ENCODE measurements at regions not wholly inside any gene's neighbourhood (a gene's known extent, or its start where the extent isn't known, plus 50 kb on each side); places are given as distances from the start of the nearest gene placed in this dataset.
A peak's percentile ranks its signal among the peaks of the same experiment; 100 is the strongest.

DNA sequence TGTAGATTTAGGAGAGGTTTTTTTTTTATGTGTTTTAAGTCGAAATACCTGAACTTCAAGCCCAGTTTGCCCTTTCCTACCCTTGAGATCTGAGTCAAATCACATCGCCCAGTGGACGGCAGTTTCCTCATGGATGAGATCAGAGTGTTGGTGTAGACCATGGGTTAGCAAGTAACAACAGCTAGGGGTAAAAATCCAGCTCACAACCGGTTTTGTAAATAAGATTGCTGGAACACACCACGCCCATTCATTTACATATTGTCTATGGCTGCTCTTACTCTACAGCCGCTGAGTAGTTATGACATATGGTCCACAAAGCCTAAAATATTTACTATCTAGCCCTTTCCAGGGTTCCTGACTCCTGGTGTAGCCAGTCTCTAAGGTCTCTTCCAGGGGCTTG, 158.5 kb upstream of the PLEKHG7 start:
- intact Hi-C loops (cut with DNase I) = no loop called here
- H3K27me3 ChIP-seq = no peaks in the 10 kb centered on the region
- no peak for DNase-seq (ENCODE audit: extremely low spot score in 2 of 2)
- H3K9me3 ChIP-seq = no peaks in the 10 kb centered on the region
- peaks cover 32% of the 10 kb centered on the region for H3K4me1 ChIP-seq
- no peak overlapping the region for H3K4me3 ChIP-seq
- no peak overlapping the region for H3K27ac ChIP-seq
- TF ChIP-seq, protein P1, sequence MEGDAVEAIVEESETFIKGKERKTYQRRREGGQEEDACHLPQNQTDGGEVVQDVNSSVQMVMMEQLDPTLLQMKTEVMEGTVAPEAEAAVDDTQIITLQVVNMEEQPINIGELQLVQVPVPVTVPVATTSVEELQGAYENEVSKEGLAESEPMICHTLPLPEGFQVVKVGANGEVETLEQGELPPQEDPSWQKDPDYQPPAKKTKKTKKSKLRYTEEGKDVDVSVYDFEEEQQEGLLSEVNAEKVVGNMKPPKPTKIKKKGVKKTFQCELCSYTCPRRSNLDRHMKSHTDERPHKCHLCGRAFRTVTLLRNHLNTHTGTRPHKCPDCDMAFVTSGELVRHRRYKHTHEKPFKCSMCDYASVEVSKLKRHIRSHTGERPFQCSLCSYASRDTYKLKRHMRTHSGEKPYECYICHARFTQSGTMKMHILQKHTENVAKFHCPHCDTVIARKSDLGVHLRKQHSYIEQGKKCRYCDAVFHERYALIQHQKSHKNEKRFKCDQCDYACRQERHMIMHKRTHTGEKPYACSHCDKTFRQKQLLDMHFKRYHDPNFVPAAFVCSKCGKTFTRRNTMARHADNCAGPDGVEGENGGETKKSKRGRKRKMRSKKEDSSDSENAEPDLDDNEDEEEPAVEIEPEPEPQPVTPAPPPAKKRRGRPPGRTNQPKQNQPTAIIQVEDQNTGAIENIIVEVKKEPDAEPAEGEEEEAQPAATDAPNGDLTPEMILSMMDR (IDR thresholded peaks at IDR 0.05) = no peak
- TF ChIP-seq POLR2AphosphoS5 (IDR thresholded peaks at IDR 0.05; ENCODE audit: insufficient read depth in 1 of 2, low read depth in 1 of 2) (no peak), POLR2A (IDR thresholded peaks at IDR 0.05) (no peak)
- no peaks in the 10 kb centered on the region for H3K36me3 ChIP-seq

DNA sequence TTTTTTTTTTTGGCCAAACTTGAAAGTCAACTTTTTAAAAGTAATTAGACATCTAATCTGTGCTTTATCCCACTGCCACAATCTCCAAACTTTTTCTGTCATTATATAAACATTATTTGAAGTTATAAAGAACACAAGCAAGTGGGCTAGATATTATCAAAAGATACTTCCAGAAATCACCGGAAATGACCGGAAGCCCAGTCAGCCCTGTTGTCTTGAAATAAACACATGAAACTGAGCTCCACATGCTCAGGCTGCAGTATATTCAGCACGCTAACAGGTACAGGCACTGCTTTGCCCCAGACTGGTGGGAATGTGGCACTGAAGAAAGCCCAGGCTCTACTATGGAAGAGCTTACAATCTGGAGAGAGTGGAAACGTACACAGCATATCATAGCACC, 158.9 kb upstream of the PLEKHG7 start:
- Histone ChIP-seq H3K9me3 (no peaks in the 10 kb centered on the region), H3K27ac (no peak overlapping the region), H3K4me3 (no peak overlapping the region), H3K27me3 (no peaks in the 10 kb centered on the region), H3K36me3 (no peaks in the 10 kb centered on the region), H3K4me1 (peaks cover 37% of the 10 kb centered on the region)
- intact Hi-C loops (cut with DNase I) = no loop called here
- no peak for TF ChIP-seq POLR2AphosphoS5 (IDR thresholded peaks at IDR 0.05; ENCODE audit: insufficient read depth in 1 of 2, low read depth in 1 of 2)
- TF ChIP-seq, protein P1 (IDR thresholded peaks at IDR 0.05) = no peak
- TF ChIP-seq POLR2A (IDR thresholded peaks at IDR 0.05) = no peak
- no peak for DNase-seq (ENCODE audit: extremely low spot score in 2 of 2)

DNA sequence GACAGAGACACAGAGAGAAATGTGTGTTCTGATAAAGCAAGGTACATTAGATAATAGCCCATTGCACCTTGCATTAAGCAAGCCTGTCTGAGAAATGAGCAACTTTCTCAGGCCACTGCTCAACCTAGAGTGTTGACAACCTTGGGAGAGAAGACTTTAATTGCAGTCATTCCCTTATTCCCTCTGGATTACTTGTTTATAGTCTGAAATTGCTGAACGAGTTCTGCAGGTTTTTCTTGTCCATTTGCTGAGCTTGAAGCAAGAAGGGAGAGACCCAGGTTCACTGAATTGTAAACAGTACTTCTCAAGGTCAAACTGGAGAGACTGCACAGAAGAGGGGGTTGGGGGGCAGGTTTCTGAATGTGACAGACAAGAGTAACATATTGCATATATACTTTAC, 159.4 kb upstream of the PLEKHG7 start:
- Histone ChIP-seq H3K4me3 (no peak overlapping the region), H3K9me3 (no peaks in the 10 kb centered on the region), H3K27me3 (no peaks in the 10 kb centered on the region), H3K27ac (no peak overlapping the region), H3K4me1 (peaks cover 38% of the 10 kb centered on the region), H3K36me3 (no peaks in the 10 kb centered on the region)
- no peak for DNase-seq (ENCODE audit: extremely low spot score in 2 of 2)
- intact Hi-C loops (cut with DNase I) = no loop called here
- TF ChIP-seq POLR2AphosphoS5 (IDR thresholded peaks at IDR 0.05; ENCODE audit: insufficient read depth in 1 of 2, low read depth in 1 of 2) = peak in 1 of 2 donors; percentile 73
- TF ChIP-seq, protein P1 (IDR thresholded peaks at IDR 0.05) = no peak

DNA sequence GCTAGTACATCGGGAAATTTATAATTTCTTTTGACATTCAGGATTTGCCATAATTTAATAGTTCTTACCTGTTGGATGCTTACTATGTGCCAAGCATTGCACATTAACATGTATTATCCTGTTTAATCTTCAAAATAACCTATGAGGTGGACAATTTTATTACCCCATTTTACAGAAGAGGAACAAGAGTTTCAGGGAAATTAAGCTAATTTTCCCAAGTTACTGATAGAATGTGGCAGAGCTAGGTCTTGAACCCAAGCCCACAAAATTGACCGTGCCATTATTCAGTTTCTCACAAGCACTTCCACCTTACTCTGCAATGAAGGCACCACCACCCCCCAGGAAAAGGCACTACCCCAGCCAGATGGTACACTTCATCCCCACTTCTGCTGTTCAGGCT, 161.1 kb upstream of the PLEKHG7 start:
- TF ChIP-seq POLR2A (IDR thresholded peaks at IDR 0.05) (no peak), POLR2AphosphoS5 (IDR thresholded peaks at IDR 0.05; ENCODE audit: insufficient read depth in 1 of 2, low read depth in 1 of 2) (no peak)
- TF ChIP-seq, protein P1 (IDR thresholded peaks at IDR 0.05) = no peak
- no peaks in the 10 kb centered on the region for H3K27me3 ChIP-seq
- no peaks in the 10 kb centered on the region for H3K9me3 ChIP-seq
- no peak for DNase-seq (ENCODE audit: extremely low spot score in 2 of 2)
- H3K36me3 ChIP-seq = no peaks in the 10 kb centered on the region
- intact Hi-C loops (cut with DNase I) = no loop called here
- peaks cover 38% of the 10 kb centered on the region for H3K4me1 ChIP-seq
- H3K4me3 ChIP-seq = no peak overlapping the region
- H3K27ac ChIP-seq = no peak overlapping the region

DNA sequence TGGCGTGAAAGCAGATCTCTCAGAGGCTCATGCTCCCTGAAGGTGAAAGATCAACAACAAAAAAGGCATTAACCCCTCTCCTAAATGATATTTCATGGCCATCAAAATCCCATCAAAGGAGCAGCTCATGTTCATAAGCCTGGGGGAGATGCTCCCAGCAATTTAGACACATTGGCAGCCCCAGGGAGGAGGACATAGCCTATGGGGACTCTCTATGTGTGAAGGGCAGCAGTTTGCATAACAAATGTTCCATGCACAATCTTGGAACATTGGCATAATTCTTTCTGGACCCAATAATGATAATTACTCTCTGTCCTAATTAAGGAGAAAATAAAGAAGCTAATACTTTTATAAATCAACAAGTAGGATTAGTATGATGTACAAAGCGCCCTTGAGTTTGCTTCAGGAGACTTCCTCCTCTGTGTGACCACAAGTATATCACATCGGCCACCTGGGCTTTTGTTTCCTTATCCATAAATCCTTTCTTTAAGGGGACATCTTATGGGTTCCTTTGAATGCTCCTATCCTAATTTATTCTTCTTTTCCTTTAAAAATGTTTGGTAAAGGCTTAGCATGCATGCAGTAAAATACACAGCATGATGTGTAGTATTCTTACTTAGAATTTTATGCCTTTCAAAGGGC, 161.9 kb upstream of the PLEKHG7 start:
- no peaks in the 10 kb centered on the region for H3K36me3 ChIP-seq
- no peak overlapping the region for H3K27ac ChIP-seq
- intact Hi-C loops (cut with DNase I) = no loop called here
- H3K4me1 ChIP-seq = peaks cover 38% of the 10 kb centered on the region
- H3K27me3 ChIP-seq = no peaks in the 10 kb centered on the region
- DNase-seq (ENCODE audit: extremely low spot score in 2 of 2) = no peak
- no peaks in the 10 kb centered on the region for H3K9me3 ChIP-seq
- H3K4me3 ChIP-seq = no peak overlapping the region
- TF ChIP-seq POLR2A (IDR thresholded peaks at IDR 0.05) (no peak), POLR2AphosphoS5 (IDR thresholded peaks at IDR 0.05; ENCODE audit: insufficient read depth in 1 of 2, low read depth in 1 of 2) (no peak)
- TF ChIP-seq, protein P1 (IDR thresholded peaks at IDR 0.05) = no peak
